HEK293T (cell line): ENCODE measurements at regions not wholly inside any gene's neighbourhood (a gene's known extent, or its start where the extent isn't known, plus 50 kb on each side); places are given as distances from the start of the nearest gene placed in this dataset.

Source experiments
- CTCF ChIA-PET: fragments of 350-600 bp; formaldehyde crosslinking; extraction: SDS; loops from one replicate; lab custom pipeline; 2021; ENCODE audit warnings: antibody characterized with exemption, inconsistent platforms; lab: Yijun Ruan, JAX
- POLR2A ChIA-PET: fragments of 350-600 bp; formaldehyde crosslinking; extraction: SDS; loops from one replicate; lab custom pipeline; 2020; ENCODE audit warnings: antibody characterized with exemption, inconsistent platforms; lab: Yijun Ruan, JAX
- DNase-seq: peaks from one replicate; pipeline ENCODE4 v3.0.0; 2012; ENCODE audit warnings: mixed read lengths; ENCODE audit errors: extremely low spot score
- ARNT ChIP-seq: fragments of 450-650 bp; IDR thresholded peaks from 2 replicates; pipeline ENCODE4 v1.6.1; 2017; ENCODE audit warnings: mild to moderate bottlenecking
- BHLHE40 ChIP-seq: fragments of 450-650 bp; IDR thresholded peaks from 2 replicates; pipeline ENCODE4 v1.6.1; 2016; ENCODE audit warnings: mild to moderate bottlenecking, moderate library complexity, borderline replicate concordance
- CTBP1 ChIP-seq: fragments of 450-650 bp; IDR thresholded peaks from 2 replicates; pipeline ENCODE4 v1.6.1; 2016; ENCODE audit warnings: borderline replicate concordance
- ELF4 ChIP-seq: fragments of 450-650 bp; IDR thresholded peaks from 2 replicates; pipeline ENCODE4 v1.6.1; 2017; ENCODE audit warnings: antibody characterized with exemption
- FOXA1 ChIP-seq: fragments of 450-650 bp; IDR thresholded peaks from 2 replicates; pipeline ENCODE4 v1.6.1; 2016; ENCODE audit warnings: mild to moderate bottlenecking
- FOXK2 ChIP-seq: fragments of 450-650 bp; IDR thresholded peaks from 2 replicates; pipeline ENCODE4 v1.6.1; 2016; ENCODE audit warnings: mild to moderate bottlenecking
- FOXM1 ChIP-seq: fragments of 450-650 bp; IDR thresholded peaks from 2 replicates; pipeline ENCODE4 v1.6.1; 2017; ENCODE audit warnings: mild to moderate bottlenecking, borderline replicate concordance
- HDGF ChIP-seq: fragments of 450-650 bp; IDR thresholded peaks from 2 replicates; pipeline ENCODE4 v1.6.1; 2017; ENCODE audit warnings: antibody characterized with exemption, borderline replicate concordance
- L3MBTL2 ChIP-seq: fragments of 450-650 bp; conservative IDR thresholded peaks from 2 replicates; pipeline ENCODE4 v1.6.1; 2016; ENCODE audit warnings: mild to moderate bottlenecking
- LEF1 ChIP-seq: fragments of 450-650 bp; IDR thresholded peaks from 2 replicates; pipeline ENCODE4 v1.6.1; 2017; ENCODE audit warnings: mild to moderate bottlenecking, borderline replicate concordance
- NFRKB ChIP-seq: fragments of 450-650 bp; IDR thresholded peaks from 2 replicates; pipeline ENCODE4 v1.6.1; 2016; ENCODE audit warnings: mild to moderate bottlenecking, moderate library complexity
- SP1 ChIP-seq: fragments of 450-650 bp; IDR thresholded peaks from 2 replicates; pipeline ENCODE4 v1.6.1; 2017
- SUZ12 ChIP-seq: fragments of 450-650 bp; IDR thresholded peaks from 2 replicates; pipeline ENCODE4 v1.6.1; 2016; ENCODE audit warnings: mild to moderate bottlenecking
- TARDBP ChIP-seq: fragments of 450-650 bp; IDR thresholded peaks from 2 replicates; pipeline ENCODE4 v1.6.1; 2016
- ZNF384 ChIP-seq: fragments of 450-650 bp; IDR thresholded peaks from 2 replicates; pipeline ENCODE4 v1.6.1; 2016
- TF ChIP-seq, protein P1 (sequence below): fragments of 450-650 bp; IDR thresholded peaks from 2 replicates; pipeline ENCODE4 v1.6.1; 2016

DNA sequence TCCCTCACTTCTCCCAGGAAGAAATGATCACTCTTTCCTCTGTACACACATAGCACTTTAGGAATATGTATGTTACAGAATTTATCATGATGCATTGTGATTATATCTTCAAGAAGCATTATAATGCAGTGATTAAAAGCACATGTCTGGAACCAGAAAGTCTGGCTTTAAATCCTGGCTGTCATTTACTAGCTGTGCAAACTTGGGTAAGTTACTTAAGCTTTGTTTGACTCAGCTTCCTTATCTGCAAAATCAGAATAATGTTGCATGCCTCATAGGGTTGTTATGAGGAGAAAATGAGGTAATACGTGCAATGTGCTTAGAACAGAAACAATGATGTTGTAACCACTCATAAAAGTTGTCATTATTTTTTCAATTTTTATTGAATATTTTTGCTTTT lies 156.3 kb upstream of the ZKSCAN2 start:
- TF ChIP-seq NFRKB = no peak
- TF ChIP-seq, protein P1, sequence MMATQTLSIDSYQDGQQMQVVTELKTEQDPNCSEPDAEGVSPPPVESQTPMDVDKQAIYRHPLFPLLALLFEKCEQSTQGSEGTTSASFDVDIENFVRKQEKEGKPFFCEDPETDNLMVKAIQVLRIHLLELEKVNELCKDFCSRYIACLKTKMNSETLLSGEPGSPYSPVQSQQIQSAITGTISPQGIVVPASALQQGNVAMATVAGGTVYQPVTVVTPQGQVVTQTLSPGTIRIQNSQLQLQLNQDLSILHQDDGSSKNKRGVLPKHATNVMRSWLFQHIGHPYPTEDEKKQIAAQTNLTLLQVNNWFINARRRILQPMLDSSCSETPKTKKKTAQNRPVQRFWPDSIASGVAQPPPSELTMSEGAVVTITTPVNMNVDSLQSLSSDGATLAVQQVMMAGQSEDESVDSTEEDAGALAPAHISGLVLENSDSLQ = no peak
- TF ChIP-seq TARDBP = no peak
- TF ChIP-seq L3MBTL2 = no peak
- TF ChIP-seq FOXK2 = no peak
- no peak for TF ChIP-seq ARNT
- no peak for TF ChIP-seq LEF1
- TF ChIP-seq FOXM1 = no peak
- no peak for TF ChIP-seq BHLHE40
- TF ChIP-seq SP1 = no peak
- no peak for TF ChIP-seq HDGF
- POLR2A ChIA-PET = no interaction called here
- CTCF ChIA-PET = no interaction called here
- no peak for DNase-seq

DNA sequence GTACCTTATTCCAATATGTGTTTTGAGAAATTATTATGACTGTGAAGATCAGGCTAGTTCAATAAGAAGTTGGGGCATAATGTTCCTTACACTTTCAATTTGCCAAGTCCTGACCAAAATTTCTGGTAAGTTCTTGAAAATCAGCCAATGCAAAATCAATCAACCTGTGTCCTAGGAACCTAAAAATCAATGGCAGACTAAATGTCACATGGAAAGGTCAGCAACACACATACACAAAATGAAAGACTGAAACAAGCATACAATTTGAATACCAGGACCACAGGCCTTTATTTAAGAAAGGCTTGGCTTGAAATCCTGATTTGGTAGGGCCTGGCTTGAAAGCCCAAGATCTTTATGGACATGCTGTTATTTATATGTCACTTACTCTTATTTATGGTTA lies 155.5 kb upstream of the ZKSCAN2 start:
- no peak for TF ChIP-seq ZNF384
- no peak for TF ChIP-seq LEF1
- TF ChIP-seq ELF4 = no peak
- TF ChIP-seq BHLHE40 = no peak
- no peak for TF ChIP-seq TARDBP
- TF ChIP-seq, protein P1 = no peak
- TF ChIP-seq NFRKB = no peak
- no peak for TF ChIP-seq FOXM1
- no peak for TF ChIP-seq L3MBTL2
- no peak for TF ChIP-seq FOXA1
- no peak for TF ChIP-seq ARNT
- TF ChIP-seq FOXK2 = no peak
- no peak for TF ChIP-seq HDGF
- no peak for TF ChIP-seq SP1
- no peak for TF ChIP-seq SUZ12
- no peak for TF ChIP-seq CTBP1
- CTCF ChIA-PET = no interaction called here
- DNase-seq = no peak
- POLR2A ChIA-PET = no interaction called here

DNA sequence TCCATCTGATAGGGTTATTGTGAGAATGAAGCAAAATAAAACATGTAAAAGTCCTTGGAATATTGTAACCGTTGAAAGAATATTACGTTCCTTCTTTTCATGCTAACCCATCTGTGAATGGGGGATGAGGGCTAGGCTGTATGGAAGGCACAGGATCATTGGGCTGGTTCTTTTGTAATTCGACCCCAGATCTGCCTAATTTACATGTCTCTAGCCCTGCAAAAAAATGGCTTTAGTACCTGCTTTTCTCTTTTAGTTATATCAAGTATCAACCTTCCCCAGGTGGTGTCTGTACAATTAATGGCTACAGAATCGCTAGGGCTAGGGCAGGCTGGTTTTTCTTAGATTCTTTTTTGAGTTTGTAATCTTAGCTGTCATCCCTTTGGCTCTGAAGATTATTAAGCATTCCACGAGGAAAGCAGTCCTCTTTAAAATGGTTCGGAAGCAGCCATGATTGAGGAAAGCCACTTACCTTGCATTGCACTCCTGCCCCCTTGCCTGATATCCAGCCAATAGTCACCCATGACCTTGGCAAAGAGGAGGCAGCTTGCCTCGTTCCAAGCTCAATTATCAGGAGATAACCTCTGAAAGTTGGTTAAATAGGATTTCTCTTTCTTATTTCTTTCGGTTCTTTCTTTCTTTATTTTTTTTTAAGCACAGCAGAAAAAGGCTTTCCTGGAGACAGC lies 153.9 kb upstream of the ZKSCAN2 start:
- TF ChIP-seq ELF4 = no peak
- no peak for TF ChIP-seq SUZ12
- no peak for TF ChIP-seq LEF1
- no peak for TF ChIP-seq CTBP1
- ChIA-PET CTCF (no interaction called here), POLR2A (interaction anchor here (0.5 kb wide), 1 partner anchor 289 kb away, joined by 3 read pairs; no protein-coding TSS in a partner anchor)
- DNase-seq = no peak

DNA sequence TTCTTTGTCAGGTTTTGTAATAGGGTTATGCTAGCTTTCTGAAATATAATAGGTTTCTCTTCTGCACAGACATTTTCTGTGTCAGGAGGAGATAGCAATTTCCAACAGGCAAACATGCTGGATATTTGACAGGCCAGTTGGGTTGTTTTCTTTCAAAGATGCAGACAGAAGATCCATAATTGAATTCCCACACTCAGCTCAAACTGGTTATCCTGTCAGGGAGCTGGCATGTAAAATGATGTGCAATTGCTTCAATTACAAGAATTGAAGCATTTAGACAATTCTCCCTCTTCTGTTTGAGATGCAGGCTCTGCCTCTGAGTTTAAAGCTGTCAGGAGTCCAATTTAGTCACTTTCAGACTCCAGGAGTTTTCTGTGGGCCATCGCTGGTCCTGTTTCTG lies 146.2 kb upstream of the ZKSCAN2 start:
- CTCF ChIA-PET = no interaction called here
- POLR2A ChIA-PET = no interaction called here
- no peak for TF ChIP-seq LEF1
- TF ChIP-seq FOXA1 = no peak
- no peak for TF ChIP-seq ZNF384
- no peak for TF ChIP-seq BHLHE40
- no peak for TF ChIP-seq NFRKB
- TF ChIP-seq SP1 = no peak
- TF ChIP-seq FOXM1 = no peak
- no peak for TF ChIP-seq FOXK2
- TF ChIP-seq HDGF = no peak
- TF ChIP-seq, protein P1 = no peak
- TF ChIP-seq ARNT = no peak
- TF ChIP-seq CTBP1 = no peak
- no peak for TF ChIP-seq L3MBTL2
- TF ChIP-seq SUZ12 = no peak
- no peak for TF ChIP-seq ELF4
- no peak for TF ChIP-seq TARDBP
- no peak for DNase-seq

DNA sequence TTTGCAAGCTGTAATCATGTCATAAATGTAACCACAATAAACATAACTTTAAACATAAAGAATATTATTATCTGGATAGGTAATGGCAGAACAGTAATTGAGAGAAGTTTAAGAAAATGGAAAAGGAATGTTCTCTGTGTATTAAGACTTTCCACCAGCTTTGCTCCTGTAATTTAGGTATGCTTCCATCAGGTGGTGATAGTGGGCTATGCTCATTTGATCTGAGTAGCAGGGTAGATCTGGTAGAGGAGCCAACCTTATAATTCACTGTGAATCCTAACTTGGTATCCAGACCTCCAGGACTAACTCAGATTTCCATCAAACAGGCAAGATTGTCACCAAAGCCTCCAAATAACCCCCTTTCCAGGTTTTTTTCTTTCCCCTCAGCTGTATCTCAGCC lies 137.9 kb upstream of the ZKSCAN2 start:
- ChIA-PET CTCF (no interaction called here), POLR2A (no interaction called here)
- no peak for DNase-seq
- TF ChIP-seq SUZ12 = no peak
- TF ChIP-seq, protein P1 = no peak
- TF ChIP-seq ARNT = no peak
- no peak for TF ChIP-seq HDGF
- TF ChIP-seq L3MBTL2 = no peak
- TF ChIP-seq CTBP1 = no peak
- TF ChIP-seq FOXA1 = no peak
- TF ChIP-seq NFRKB = no peak

DNA sequence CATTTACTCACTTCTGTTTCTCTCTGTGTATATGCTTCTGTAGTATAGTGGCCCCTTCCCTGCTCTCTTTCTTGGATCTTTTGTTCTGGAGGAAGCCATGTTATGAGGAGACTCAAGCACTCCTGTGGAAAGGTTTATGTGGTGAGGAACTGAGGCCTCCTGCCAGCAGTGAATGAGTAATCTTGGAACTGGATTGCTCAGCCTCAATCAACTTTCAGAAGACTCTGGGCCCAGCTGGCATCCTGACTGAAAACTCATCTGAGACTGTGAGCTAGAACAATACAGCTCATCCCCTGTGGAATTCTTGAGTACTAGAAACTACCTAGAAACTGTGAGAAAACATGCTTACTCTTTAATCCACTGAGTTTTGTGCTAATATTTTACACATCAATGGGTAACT lies 133.1 kb upstream of the ZKSCAN2 start:
- no peak for DNase-seq
- ChIA-PET CTCF (no interaction called here), POLR2A (no interaction called here)
- no peak for TF ChIP-seq BHLHE40
- TF ChIP-seq CTBP1 = no peak
- no peak for TF ChIP-seq LEF1
- no peak for TF ChIP-seq ZNF384
- no peak for TF ChIP-seq ELF4
- no peak for TF ChIP-seq ARNT
- TF ChIP-seq, protein P1 = no peak
- TF ChIP-seq TARDBP = no peak
- TF ChIP-seq NFRKB = no peak
- TF ChIP-seq FOXA1 = no peak
- TF ChIP-seq L3MBTL2 = no peak
- no peak for TF ChIP-seq FOXK2
- no peak for TF ChIP-seq SUZ12
- TF ChIP-seq SP1 = no peak
- no peak for TF ChIP-seq HDGF
- TF ChIP-seq FOXM1 = no peak
